GM23338 (cell line): ENCODE measurements at regions not wholly inside any gene's neighbourhood (a gene's known extent, or its start where the extent isn't known, plus 50 kb on each side); places are given as distances from the start of the nearest gene placed in this dataset.
A peak's percentile ranks its signal among the peaks of the same experiment; 100 is the strongest.

Experiments used
- ATAC-seq: fragments of 200-7000 bp; cut with Tn5 transposase; 3 replicates; pipeline ENCODE4 v1.9.1; 2020
- DNase-seq: peaks from one replicate; pipeline ENCODE4 v3.0.0-alpha.2; 2015; ENCODE audit warnings: low spot score
- H2AFZ ChIP-seq: fragments of 200-600 bp; sonication (generic); 2 replicates; pipeline ENCODE4 v1.8.0; 2016; ENCODE audit warnings: antibody characterized with exemption, mild to moderate bottlenecking, moderate library complexity
- H3F3A ChIP-seq: fragments of 200-600 bp; sonication (generic); replicated peaks from 2 replicates; pipeline ENCODE4 v1.8.0; 2017; ENCODE audit warnings: antibody characterized with exemption, mixed run types, low read depth
- H3K27ac ChIP-seq: fragments of 200-600 bp; sonication (generic); 2 replicates; pipeline ENCODE4 v1.6.1; 2016; ENCODE audit warnings: low read depth
- H3K27me3 ChIP-seq: fragments of 200-600 bp; sonication (generic); 2 replicates; pipeline ENCODE4 v1.8.0; 2016; ENCODE audit warnings: mild to moderate bottlenecking, mixed run types, moderate library complexity; ENCODE audit not compliant: insufficient read depth
- H3K36me3 ChIP-seq: fragments of 200-600 bp; sonication (generic); 2 replicates; pipeline ENCODE4 v1.8.0; 2016; ENCODE audit warnings: mild to moderate bottlenecking; ENCODE audit not compliant: insufficient read depth
- H3K4me1 ChIP-seq: fragments of 200-600 bp; sonication (generic); 2 replicates; pipeline ENCODE4 v1.8.0; 2016; ENCODE audit warnings: mild to moderate bottlenecking, moderate library complexity; ENCODE audit not compliant: insufficient read depth
- H3K4me2 ChIP-seq: fragments of 200-600 bp; sonication (generic); 2 replicates; pipeline ENCODE4 v1.7.1; 2017; ENCODE audit warnings: mixed run types
- H3K4me3 ChIP-seq: fragments of 200-600 bp; sonication (generic); 2 replicates; pipeline ENCODE4 v1.6.1; 2016; ENCODE audit warnings: mixed run types
- H3K79me2 ChIP-seq: fragments of 200-600 bp; sonication (generic); replicated peaks from 2 replicates; pipeline ENCODE4 v1.8.0; 2017; ENCODE audit warnings: mild to moderate bottlenecking; ENCODE audit not compliant: insufficient read depth
- H3K9me2 ChIP-seq: fragments of 200-600 bp; sonication (generic); 2 replicates; pipeline ENCODE4 v1.8.0; 2017; ENCODE audit not compliant: insufficient read depth
- H4K20me1 ChIP-seq: fragments of 200-600 bp; sonication (generic); replicated peaks from 2 replicates; pipeline ENCODE4 v1.8.0; 2017; ENCODE audit warnings: mild to moderate bottlenecking; ENCODE audit not compliant: insufficient read depth
- H3K27ac Mint-ChIP-seq: 2 replicates; pipeline ENCODE4 v1.8.0; 2020; ENCODE audit warnings: inconsistent platforms, mild to moderate bottlenecking, moderate library complexity, mixed read lengths
- H3K27me3 Mint-ChIP-seq: 3 replicates; pipeline ENCODE4 v1.8.0; 2022; ENCODE audit warnings: low read depth, mild to moderate bottlenecking, moderate library complexity, mixed read lengths, inconsistent platforms; ENCODE audit not compliant: insufficient read depth, poor library complexity
- H3K36me3 Mint-ChIP-seq: 3 replicates; pipeline ENCODE4 v1.8.0; 2021; ENCODE audit warnings: low read depth, mild to moderate bottlenecking, inconsistent platforms, moderate library complexity, mixed read lengths
- H3K4me1 Mint-ChIP-seq: 3 replicates; pipeline ENCODE4 v1.8.0; 2020; ENCODE audit warnings: mild to moderate bottlenecking, inconsistent platforms, mixed read lengths
- H3K4me3 Mint-ChIP-seq: 3 replicates; pipeline ENCODE4 v1.8.0; 2021; ENCODE audit warnings: moderate library complexity, mild to moderate bottlenecking, inconsistent platforms, mixed read lengths
- H3K9me3 Mint-ChIP-seq: 3 replicates; pipeline ENCODE4 v1.8.0; 2020; ENCODE audit warnings: moderate library complexity, mild to moderate bottlenecking, inconsistent platforms, mixed read lengths
- CREB1 ChIP-seq: fragments of 250-450 bp; sonication (Bioruptor Pico); IDR thresholded peaks from 2 replicates; pipeline ENCODE4 v1.5.0; 2020; ENCODE audit warnings: low read depth, mild to moderate bottlenecking, moderate library complexity
- EZH2 ChIP-seq: fragments of 200-600 bp; sonication (generic); IDR thresholded peaks from one replicate; pipeline ENCODE4 v1.8.0; 2017; ENCODE audit warnings: antibody characterized with exemption, mild to moderate bottlenecking, low read depth; ENCODE audit not compliant: unreplicated experiment
- EZH2phosphoT487 ChIP-seq: fragments of 200-600 bp; sonication (generic); IDR thresholded peaks from one replicate; pipeline ENCODE4 v1.8.1; 2018; ENCODE audit warnings: antibody characterized with exemption; ENCODE audit not compliant: unreplicated experiment
- JUNB ChIP-seq: IDR thresholded peaks from one replicate; pipeline ENCODE4 v1.6.1; 2016; ENCODE audit warnings: antibody characterized with exemption; ENCODE audit not compliant: unreplicated experiment
- NANOG ChIP-seq: IDR thresholded peaks from 2 replicates; pipeline ENCODE4 v1.6.1; 2016; ENCODE audit warnings: antibody characterized with exemption, borderline replicate concordance
- POLR2AphosphoS5 ChIP-seq: IDR thresholded peaks from 2 replicates; pipeline ENCODE4 v1.6.1; 2016; ENCODE audit warnings: antibody characterized with exemption, low read depth
- REST ChIP-seq: IDR thresholded peaks from one replicate; pipeline ENCODE4 v1.6.1; 2018; ENCODE audit warnings: antibody characterized with exemption; ENCODE audit not compliant: unreplicated experiment
- STAT1 ChIP-seq: IDR thresholded peaks from one replicate; pipeline ENCODE4 v1.6.1; 2016; ENCODE audit warnings: antibody characterized with exemption; ENCODE audit not compliant: unreplicated experiment
- ZNF331 ChIP-seq: fragments of 250-450 bp; sonication (Bioruptor Pico); IDR thresholded peaks from 2 replicates; pipeline ENCODE4 v1.5.0; 2020; ENCODE audit warnings: low read depth, mild to moderate bottlenecking, moderate library complexity
- ZNF462 ChIP-seq: fragments of 250-450 bp; sonication (Bioruptor Pico); IDR thresholded peaks from 2 replicates; pipeline ENCODE4 v1.5.0; 2020; ENCODE audit warnings: mild to moderate bottlenecking, moderate library complexity
- TF ChIP-seq, protein P1 (sequence below), 2 experiments: fragments of 200-600 bp in 1 of 2; sonication (generic) in 1 of 2; conservative IDR thresholded peaks; 2 replicates each; pipeline versions ENCODE4 v1.5.1 to v1.6.1; 2016 to 2017; ENCODE audit warnings: antibody characterized with exemption in 2 of 2, low read depth in 2 of 2, mild to moderate bottlenecking in 2 of 2, moderate library complexity in 1 of 2
- TF ChIP-seq, protein P2 (sequence below): IDR thresholded peaks from 2 replicates; pipeline ENCODE4 v1.6.1; 2016; ENCODE audit warnings: antibody characterized with exemption

DNA sequence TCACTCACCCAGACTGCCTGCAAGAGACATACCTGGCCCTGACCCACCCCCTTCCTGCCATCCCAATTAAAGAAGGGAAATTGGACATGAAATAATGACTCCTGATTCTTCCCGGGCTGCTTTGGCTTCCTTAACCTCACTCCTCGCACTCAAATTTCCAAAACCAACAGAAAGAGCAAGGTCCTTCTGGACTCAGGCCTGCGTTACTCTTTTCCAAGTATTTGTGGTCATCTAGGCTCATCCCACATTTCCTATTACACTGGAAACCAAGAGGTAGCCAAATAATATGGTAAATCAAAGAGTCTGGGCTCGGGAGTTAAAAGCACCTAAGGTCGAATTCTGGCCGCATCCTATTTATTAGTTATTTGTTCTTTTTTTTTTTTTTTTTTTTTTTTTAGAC, 359.3 kb downstream of the NPIPA8 start:
- H3K27me3 Mint-ChIP-seq = peaks cover 3% of the 10 kb centered on the region
- ATAC-seq = no peak
- no peaks in the 10 kb centered on the region for H3K79me2 ChIP-seq
- no peak overlapping the region for H3K4me3 ChIP-seq
- H3K4me2 ChIP-seq = no peak overlapping the region
- H3K4me3 Mint-ChIP-seq = no peak overlapping the region
- H3K27ac Mint-ChIP-seq = no peak overlapping the region
- peaks cover 7% of the 10 kb centered on the region for H3K9me3 Mint-ChIP-seq
- H3K4me1 ChIP-seq = no peaks in the 10 kb centered on the region
- H3K4me1 Mint-ChIP-seq = peaks cover 5% of the 10 kb centered on the region
- H4K20me1 ChIP-seq = no peaks in the 10 kb centered on the region
- TF ChIP-seq NANOG (no peak), CREB1 (CRISPR knock-in tag) (no peak), STAT1 (no peak), EZH2phosphoT487 (no peak), JUNB (no peak), ZNF462 (no peak), REST (no peak), EZH2 (no peak), POLR2AphosphoS5 (no peak), ZNF331 (CRISPR knock-in tag) (no peak)
- TF ChIP-seq, protein P1, sequence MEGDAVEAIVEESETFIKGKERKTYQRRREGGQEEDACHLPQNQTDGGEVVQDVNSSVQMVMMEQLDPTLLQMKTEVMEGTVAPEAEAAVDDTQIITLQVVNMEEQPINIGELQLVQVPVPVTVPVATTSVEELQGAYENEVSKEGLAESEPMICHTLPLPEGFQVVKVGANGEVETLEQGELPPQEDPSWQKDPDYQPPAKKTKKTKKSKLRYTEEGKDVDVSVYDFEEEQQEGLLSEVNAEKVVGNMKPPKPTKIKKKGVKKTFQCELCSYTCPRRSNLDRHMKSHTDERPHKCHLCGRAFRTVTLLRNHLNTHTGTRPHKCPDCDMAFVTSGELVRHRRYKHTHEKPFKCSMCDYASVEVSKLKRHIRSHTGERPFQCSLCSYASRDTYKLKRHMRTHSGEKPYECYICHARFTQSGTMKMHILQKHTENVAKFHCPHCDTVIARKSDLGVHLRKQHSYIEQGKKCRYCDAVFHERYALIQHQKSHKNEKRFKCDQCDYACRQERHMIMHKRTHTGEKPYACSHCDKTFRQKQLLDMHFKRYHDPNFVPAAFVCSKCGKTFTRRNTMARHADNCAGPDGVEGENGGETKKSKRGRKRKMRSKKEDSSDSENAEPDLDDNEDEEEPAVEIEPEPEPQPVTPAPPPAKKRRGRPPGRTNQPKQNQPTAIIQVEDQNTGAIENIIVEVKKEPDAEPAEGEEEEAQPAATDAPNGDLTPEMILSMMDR (conservative IDR thresholded peaks at IDR 0.05; ENCODE audit: low read depth in 2 of 2) = no peak
- TF ChIP-seq, protein P2, sequence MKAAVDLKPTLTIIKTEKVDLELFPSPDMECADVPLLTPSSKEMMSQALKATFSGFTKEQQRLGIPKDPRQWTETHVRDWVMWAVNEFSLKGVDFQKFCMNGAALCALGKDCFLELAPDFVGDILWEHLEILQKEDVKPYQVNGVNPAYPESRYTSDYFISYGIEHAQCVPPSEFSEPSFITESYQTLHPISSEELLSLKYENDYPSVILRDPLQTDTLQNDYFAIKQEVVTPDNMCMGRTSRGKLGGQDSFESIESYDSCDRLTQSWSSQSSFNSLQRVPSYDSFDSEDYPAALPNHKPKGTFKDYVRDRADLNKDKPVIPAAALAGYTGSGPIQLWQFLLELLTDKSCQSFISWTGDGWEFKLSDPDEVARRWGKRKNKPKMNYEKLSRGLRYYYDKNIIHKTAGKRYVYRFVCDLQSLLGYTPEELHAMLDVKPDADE = no peak
- H3K36me3 Mint-ChIP-seq = 0 out of 3 replicates have a peak, but pooled peaks cover 3% of the 10 kb centered on the region
- no peaks in the 10 kb centered on the region; the same call in 1 of the 2 replicates for H3K9me2 ChIP-seq
- H3K27me3 ChIP-seq = no peaks in the 10 kb centered on the region
- peaks cover 4% of the 10 kb centered on the region; the same call in 1 of the 2 replicates for H3K36me3 ChIP-seq
- H3F3A ChIP-seq = no peaks in the 10 kb centered on the region
- no peak overlapping the region for H3K27ac ChIP-seq
- H2AFZ ChIP-seq = 0 out of 2 replicates have a peak overlapping the region, but pooled peaks have one; percentile 18
- no peak for DNase-seq
